NCI-H2081 treated with DMSO at 0.1 percent for 48 hours (cell line): ENCODE measurements at regions not wholly inside any gene's neighbourhood (a gene's known extent, or its start where the extent isn't known, plus 50 kb on each side); places are given as distances from the start of the nearest gene placed in this dataset.
"Not testable (repeated sequence)": the region's sequence is repeated elsewhere in the genome, so short reads cannot be mapped to it uniquely, and the experiment has no call there.

Source experiments
- DNase-seq: peaks from one replicate; lab custom pipeline; 2025; lab: John Stamatoyannopoulos, UW

DNA sequence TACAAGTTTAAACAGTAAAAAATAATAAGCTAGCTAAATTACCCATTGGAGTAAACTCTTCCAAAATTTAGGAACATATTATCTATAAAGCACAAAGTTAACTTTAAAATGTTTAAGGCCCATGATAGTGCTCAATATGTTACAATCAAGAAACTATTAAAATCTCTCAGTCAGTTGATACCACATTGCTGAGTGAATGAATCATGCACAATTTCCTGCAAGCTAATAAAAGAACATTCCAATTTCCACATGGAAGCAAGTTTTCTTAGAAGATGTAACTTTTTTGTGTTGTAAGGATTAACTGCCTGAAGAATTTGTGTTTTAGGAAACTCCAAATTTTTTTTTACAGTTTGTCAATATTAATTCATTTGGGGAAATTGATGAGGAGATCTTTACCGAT is 666.6 kb downstream of the SLITRK1 start:
- DNase-seq: no peak

DNA sequence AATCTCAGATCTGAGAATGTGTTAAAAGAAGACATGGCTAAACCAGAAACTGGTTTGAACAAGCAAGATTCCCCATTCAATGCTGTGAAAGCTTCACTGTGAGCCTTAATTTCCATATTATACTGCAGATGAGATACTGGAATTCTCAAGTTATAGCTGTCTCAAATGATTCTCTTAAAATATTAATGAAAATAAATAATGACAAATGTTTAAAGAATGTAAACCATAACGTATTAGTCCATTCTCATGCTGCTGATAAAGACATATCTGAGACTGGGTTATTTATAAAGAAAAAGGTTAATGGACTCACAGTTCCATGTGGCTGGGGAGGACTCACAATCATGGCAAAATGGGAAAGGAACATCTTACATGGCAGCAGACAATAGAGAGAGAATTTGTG is 667.8 kb downstream of the SLITRK1 start:
- no peak for DNase-seq

DNA sequence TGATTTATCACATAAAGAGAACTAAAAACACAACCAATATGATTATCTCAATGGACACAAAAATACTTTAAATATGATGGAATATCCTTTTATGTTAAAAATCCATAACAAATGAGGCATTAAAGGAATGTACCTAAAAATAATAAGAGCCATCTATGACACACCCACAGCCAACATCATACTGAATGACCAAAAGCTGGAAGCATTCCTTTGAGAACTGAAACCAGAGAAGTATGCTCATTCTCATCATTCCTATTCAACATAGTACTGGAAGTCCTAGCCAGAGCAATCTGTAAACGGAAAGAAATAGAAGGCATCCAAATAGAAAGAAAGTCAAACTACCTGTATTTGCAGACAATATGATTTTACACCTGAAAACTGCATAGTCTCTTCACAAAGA is 671.0 kb downstream of the SLITRK1 start:
- no peak for DNase-seq

DNA sequence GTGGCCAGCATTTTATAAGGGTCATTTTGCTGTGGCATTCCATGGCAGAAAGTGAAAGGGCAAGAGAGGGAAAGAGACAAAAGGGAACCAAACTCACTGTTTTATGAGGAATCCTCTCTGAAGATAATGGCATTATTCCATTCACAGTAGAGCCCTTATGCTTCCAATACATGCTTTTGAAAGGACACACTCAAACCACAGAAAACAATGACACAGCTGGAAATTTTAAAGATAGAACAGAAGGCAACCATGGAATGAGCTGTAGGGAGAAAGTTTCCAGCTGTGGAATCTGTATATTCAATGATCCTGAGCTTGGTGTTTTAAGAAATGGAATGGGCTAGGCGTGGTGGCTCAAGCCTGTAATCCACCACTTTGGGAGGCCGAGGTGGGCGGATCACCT is 677.4 kb downstream of the SLITRK1 start:
- no peak for DNase-seq

DNA sequence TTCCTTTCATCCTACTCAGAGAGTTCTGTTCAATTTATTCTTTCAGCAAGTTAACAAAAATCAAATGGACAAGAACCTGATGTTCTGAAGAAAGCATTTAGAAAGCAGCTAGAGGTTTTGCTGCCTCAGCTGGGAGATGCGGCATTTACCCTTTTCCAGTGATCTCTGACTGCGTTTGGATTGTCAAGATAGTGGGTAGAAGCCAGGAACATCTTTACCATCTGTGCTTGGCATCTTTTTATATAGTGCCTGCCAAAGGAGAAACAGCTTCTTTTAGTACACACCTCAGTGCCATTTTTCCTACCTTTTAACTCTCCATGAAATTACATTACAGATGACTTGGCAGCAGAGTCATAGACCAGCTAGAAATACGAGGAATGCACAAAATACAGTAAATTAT is 680.8 kb downstream of the SLITRK1 start:
- no peak for DNase-seq

DNA sequence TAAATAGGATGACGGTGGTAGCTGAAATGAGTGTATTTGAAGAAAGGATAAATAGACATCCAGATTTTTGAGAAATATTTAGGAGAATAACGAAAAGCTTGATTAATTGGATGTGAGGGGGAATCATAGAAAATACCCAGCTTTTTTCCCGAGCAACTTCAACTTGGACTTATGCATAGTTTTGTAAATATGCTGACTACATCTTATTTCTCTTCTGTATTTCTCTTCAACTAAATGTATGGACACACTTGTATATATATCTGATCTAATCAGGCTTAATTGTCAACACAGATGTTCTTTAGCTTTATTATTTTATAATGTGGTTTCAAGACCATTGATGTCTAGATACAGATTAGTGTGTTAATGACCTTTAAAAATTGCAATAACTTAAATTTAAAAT is 685.0 kb downstream of the SLITRK1 start:
- DNase-seq: no peak

DNA sequence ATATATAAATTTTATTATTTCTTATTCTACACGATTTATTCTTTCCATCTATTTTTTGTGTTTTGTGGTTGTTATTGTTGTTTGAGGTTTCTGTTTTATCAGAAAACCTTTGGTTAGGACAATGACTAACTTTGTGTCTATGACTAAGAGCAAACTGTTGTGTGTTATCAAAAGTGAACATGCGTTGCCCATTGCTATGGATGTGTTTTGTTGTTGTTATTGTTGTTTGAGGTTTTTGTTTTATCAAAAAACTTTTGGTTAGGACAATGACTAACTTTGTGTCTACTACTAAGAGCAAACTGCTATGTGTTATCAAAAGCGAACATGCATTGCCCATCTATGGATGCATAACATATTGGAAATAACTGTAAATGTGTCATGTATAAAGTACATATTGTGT is 692.3 kb downstream of the SLITRK1 start:
- no peak for DNase-seq

DNA sequence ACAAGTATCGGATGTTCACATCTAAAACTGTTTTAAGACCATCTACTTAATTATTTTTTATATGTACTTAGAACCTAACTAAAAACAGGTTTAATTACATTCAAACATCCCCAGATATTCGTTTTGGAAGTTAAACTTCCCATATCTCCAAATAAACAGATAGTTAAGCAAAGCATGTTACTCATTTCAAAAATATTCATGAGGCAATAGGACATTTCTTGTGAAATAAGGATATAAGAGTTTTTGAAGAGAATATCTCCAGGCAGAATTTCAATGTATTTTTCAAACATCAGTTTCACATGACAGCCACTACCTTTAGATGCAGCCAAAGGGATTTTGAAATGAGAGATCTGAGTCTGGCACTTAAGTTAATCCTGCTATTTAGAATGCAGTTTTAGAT is 697.5 kb downstream of the SLITRK1 start:
- no peak for DNase-seq

DNA sequence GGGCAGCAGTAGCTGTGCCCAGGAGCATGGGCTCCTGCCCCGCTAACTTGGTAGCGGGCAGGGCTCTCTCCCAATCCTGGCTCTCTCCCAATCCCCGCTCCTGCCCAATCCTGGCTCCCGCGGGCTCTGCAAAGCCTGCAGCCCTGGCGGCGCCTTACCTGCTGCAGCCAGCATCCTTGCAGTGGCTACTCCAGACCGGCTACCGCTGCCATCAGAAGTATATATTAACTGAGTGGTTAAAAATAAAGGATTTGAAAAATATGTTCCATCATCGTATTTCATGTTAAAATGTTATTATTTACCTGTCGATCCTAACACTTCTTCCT is 698.2 kb downstream of the SLITRK1 start:
- no peak for DNase-seq

DNA sequence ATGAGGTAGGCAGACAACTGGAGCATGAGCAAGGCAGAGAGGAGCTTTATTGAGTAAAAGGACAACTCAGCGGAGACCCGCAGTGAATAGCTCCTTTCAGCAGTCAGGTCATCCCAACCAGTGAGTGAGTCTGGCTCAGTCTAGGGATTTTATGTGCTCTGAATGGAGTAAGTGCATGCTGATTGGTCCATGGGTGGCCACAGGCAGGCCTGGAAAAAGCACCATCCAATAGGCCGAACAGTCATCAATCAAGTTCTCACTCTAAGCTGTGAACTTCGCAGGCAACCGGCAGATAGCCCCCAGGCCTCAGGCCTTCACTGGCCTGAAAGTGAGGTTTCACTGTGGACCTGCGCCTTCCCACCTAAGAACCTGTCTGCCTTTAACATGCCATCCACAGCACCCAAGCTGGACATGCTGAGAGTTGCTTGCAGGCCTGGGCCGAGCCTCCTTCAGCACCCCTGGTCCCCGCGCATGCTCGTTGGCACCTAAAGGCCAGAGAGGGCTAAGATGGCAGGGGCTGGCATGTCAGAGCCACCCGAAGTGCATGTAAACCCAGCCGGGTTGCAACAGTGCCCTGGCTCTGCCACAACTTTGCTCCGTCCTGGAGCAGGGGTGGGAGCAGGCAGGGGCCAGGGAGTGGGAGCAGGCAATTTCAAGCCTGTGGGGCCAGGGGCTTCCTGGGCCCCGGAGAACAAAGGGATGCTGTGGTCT is 698.7 kb downstream of the SLITRK1 start:
- DNase-seq: no peak

DNA sequence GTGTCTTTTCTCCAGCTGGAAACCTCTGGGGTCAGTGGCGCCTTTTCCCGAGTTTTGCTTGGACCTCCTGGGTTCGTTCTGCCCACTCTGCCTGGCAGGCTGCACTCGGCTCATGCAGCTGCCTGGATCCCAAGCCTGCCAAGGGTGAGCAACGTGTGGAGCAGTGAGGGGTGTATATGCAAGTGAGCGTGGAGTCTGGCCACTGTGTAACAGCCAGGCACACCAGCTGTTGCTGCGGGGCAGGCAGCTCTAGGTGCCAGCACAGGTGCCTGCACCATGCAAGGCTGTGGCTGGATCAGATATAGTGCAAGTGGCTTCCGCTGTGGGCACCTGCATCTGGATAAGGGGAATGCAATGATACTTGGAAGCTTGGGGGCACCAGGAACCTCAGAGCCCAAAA is 699.4 kb downstream of the SLITRK1 start:
- no peak for DNase-seq

DNA sequence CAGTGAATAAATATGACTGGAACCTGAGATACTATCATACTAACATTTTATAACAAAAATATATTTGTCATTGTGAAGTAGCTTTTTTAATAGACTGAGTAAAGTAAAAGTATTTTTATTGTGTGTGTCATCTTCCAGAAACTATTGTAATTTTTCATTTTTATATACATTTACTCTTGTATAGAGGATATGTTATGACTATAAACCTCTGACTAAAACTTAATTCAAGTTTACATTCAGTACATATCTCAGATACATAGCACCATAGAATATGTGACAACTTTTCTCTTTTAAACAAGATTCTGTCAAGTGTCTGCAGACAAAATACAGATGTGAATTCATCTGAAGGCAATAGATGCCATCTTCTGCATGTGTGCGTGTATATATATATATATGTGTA is 704.3 kb downstream of the SLITRK1 start:
- DNase-seq: no peak

DNA sequence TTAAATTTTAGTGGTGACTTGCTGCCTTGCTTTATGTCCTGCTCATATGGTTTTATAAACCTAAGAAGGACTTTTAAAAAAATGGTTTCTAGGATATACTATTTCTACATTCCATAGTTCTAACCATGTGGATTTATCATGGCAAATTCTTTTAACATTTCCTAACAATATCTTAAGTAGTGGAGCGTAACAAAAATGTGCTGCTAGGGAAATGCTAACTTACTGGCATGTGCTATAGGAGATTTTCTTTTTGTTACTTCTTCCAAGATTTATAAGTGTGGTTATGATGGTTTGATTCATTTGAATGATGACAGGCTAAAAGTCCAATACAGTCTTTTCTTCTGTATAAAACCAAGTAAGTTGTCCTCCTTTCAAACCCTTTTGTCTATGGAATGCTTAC is 713.7 kb downstream of the SLITRK1 start:
- no peak for DNase-seq

DNA sequence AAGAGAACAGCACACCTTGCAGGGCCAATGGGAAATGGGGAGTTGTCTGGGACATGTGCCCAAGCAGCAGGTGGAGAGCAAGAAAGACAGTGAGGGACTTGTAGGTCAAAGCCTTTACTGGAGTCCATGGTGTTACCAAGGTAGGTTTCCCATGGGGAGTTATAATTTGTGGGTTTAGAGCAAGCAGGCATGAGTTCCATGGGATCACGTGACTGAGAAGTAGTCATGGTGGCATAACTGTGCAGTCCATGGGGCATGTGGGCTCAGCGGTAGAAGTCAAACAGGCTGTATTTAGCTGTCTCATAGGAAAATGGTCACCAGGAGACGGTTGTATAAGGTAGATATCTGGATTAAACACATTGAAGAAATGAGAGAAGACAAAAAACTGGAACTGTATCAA is 715.1 kb downstream of the SLITRK1 start:
- DNase-seq: no peak

DNA sequence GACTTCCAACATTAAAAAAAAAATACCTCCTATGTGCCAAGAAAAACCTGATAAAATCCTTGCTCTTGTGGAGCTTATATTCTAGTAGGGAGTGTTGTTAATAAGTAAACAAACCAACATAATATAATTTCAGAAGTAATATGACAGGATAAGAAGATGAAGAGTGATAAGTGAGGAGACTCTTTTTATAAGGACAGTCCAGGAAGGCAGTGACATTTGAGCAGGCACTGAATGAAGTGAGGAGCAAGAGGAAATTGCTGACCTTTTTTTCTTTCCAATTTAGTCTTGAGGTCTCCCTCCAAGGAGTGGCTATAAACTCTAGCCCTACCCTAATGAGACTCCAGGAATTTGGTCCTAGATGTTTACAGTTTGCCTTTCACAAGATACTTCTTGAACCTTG is 715.7 kb downstream of the SLITRK1 start:
- no peak for DNase-seq

DNA sequence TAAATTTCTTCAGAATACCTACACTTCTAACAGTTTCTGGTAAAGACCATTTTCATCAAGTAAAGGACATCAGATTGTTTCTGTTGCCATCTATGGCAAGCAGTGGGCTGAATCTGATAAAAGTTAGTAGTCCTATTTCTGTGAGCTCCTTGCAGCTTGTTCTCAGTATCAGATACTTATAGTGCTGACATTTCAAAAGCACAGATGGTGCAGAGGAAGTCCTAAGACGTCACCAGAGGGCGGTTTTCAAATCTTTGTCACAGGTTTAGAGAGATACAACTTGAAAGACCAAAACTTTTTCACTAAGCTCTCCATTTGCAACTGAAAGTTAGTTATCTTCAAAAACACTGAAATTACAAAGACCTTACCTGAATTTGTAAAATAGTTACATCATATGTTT is 719.8 kb downstream of the SLITRK1 start:
- no peak for DNase-seq

DNA sequence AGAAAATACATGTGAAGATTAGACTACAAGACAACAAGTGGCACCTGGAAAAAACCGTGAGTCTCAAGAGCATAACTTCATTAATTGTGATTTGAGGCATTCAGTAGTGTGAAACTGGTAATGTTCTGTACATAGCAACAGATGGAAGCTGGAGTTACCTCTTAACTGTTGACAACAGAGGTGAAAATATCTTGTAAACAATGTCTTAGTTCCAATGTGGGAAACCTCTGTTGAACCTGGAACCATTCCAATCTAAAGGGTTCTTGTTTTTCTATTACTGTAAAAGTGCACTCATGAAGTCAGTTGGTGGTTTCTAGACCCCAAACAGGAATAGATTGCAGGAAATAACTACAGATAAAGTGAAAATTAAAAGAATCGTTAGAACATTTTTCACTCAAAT is 728.4 kb downstream of the SLITRK1 start:
- peak; percentile 65 for DNase-seq

DNA sequence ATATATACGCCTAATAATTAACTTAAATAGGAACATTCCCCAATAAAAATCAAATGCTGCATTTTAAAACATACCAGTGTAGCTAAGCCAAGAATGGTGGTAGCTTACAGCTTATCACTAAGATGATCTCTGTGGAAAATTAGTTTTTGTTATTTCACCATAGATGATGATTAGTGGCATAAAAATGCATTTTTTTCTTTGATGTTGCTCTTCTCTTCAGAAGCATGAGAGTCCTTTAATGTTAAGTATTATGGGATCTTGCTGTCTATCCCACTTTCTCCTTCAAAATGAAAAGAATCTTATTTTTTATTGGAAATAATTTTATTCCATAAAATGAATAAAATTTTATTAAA is 731.0 kb downstream of the SLITRK1 start:
- DNase-seq: no peak

DNA sequence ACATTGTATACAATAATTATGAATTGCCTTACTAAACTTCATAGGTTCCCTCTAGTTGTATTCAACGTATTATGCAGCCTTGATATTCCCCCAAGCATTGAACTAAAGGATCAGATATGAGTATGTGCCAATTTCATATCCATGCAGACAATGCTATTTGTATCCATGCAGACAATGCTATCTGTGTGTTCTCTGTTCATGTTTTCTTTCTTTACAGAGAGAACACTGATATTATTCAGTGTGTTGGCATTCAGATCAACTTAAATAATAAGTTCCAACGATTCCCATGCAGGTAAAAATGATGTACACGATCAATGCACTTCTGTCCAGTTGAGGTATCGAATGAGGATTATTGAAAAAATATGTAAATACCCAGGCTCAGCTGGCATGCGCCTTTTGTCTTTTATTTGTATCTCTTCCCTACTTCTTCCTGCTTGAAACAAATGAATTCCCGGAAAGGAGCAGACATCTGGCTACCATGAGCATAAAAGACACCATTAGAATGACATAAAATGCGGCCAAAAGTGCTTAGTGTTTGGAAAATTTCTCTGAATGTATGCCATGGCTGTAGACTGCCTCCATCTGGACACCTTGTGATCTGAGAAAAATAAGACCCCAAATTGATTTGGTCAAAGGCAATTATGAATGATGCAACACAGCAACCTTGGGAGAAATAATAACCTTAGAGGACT is 731.5 kb downstream of the SLITRK1 start:
- DNase-seq: no peak

DNA sequence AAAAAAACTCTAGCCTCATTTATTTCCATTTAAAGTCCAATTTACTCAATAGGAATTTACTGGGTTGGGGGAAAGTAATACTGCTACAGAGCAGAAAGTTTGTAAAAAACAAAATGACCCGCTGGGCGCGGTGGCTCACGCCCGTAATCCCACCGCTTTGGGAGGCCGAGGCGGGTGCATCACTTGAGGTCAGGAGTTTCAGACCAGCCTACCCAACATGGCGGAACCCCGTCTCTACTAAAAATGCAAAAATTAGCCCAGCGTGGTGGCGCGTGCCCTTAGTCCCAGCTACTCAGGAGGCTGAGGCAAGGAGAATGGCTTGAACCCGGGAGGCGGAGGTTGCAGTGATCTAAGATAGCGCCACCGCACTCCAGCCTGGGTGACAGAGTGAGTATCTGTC is 745.6 kb downstream of the SLITRK1 start:
- DNase-seq: no peak

DNA sequence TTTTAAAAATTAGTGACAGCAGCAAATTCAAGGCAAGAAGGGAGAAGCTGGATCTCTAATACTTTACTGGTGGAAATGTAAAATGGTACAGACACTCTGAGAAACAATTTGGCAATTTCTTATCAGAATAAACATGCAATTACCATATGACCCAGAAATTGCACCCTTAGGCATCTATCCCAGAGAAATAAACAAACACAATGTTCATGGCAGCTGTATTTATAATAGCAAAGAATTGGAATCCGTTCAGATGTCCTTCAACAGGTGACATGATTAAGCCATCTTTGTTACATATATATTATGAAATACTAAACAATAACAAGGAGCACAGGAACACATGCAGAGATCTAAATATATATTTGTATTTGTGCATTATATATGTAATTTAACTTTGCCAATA is 756.5 kb downstream of the SLITRK1 start:
- no peak for DNase-seq

DNA sequence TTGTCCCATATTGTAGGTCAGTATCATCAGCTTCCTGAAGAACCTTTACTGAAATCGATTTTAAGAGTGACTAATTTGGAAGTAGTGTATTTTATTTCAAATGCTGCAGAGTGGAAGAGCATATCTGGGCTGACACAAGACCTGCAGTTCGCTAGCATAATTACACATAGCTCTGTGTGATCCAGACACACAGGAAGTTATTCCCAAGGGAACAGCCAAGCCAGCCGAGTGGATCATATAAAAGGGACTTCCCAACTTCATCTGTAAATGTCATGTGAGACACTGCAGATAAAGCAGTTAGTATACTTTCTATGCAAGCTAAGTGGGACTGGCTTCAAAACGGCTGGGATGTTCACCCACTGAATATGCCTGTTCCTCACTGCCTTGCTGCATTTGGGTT is 760.4 kb downstream of the SLITRK1 start:
- no peak for DNase-seq

DNA sequence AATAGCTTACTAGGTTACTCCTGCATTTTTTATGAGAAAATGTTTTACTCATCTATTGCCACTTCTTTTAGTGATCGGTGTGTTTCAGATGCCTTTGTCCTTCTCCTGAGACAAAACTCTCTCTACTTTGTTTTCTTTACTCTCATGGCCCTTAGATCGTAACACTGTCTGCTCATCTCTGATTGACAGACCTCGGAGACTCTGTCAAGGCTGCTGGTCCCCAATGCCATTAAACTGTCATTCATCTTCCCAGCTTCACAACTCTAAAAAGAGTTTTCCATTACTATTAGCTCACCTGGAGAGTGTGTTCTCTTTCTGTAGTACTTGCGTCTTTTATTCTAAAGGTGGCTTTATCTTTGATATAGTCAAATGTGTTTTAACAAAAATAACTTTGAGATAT is 765.2 kb downstream of the SLITRK1 start:
- DNase-seq: no peak

DNA sequence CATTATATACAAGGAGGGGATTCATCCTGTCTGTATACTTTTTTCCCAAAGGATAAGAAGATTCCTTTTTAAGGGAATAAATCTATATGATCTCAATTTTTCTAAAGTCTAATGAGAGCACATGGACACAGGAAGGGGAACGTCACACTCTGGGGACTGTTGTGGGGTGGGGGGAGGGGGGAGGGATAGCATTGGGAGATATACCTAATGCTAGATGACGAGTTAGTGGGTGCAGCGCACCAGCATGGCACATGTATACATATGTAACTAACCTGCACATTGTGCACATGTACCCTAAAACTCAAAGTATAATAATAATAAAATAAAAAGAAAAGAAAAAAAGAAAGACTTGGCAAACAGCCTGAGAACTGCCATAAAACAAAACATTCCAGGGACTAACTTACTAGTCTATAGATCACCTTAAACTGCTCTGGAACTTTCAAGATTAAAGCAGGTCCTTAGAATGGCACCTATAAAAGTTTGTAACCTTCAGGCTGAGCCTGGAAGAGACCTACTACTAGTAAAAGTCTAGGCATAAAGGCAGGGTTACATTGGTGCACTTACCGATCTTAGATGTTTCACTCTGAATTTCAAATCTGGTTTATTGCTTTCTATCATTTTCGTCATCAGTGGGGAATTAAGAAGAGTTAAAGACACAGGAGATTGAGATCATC is 780.6 kb downstream of the SLITRK1 start:
- not testable (repeated sequence) for DNase-seq
